OCI-LY7 (cell line): ENCODE measurements at regions not wholly inside any gene's neighbourhood (a gene's known extent, or its start where the extent isn't known, plus 50 kb on each side); places are given as distances from the start of the nearest gene placed in this dataset.

Experiments
- BruUV-seq: library from RNA; stranded (reverse); fragments of 400-500 nt; replicated peaks from 2 replicates; lab custom pipeline; 2021; lab: Mats Ljungman, UMichigan
- CTCF ChIA-PET: fragments of 300-600 bp; sonication (Branson Sonifier 250); formaldehyde crosslinking; loops from one replicate; lab custom pipeline; 2022; ENCODE audit warnings: antibody characterized with exemption; ENCODE audit not compliant: unreplicated experiment; lab: Charles Lee
- POLR2A ChIA-PET: fragments of 300-600 bp; sonication (Branson Sonifier 250); formaldehyde crosslinking; loops from one replicate; lab custom pipeline; 2022; ENCODE audit warnings: antibody characterized with exemption; lab: Charles Lee
- DNase-seq: peaks from one replicate; pipeline ENCODE4 v3.0.0-alpha.2; 2015; ENCODE audit warnings: low spot score
- H2AFZ ChIP-seq: fragments of 200-600 bp; sonication (generic), shearing (Covaris generic); 2 replicates; pipeline ENCODE4 v1.6.1; 2014; ENCODE audit warnings: mild to moderate bottlenecking, antibody characterized with exemption, low read length, moderate library complexity
- H3K27ac ChIP-seq: fragments of 200-600 bp; sonication (generic); 2 replicates; pipeline ENCODE4 v1.5.1; 2014; ENCODE audit warnings: mixed run types, low read depth, mild to moderate bottlenecking, moderate library complexity, low read length, inconsistent platforms; ENCODE audit not compliant: poor library complexity, severe bottlenecking
- H3K36me3 ChIP-seq: fragments of 200-600 bp; sonication (generic); 2 replicates; pipeline ENCODE4 v1.6.1; 2014; ENCODE audit warnings: mild to moderate bottlenecking, antibody characterized with exemption, low read length, moderate library complexity, mixed read lengths; ENCODE audit not compliant: insufficient read depth
- H3K4me1 ChIP-seq: fragments of 200-600 bp; sonication (generic); 2 replicates; pipeline ENCODE4 v1.5.1; 2014; ENCODE audit warnings: mild to moderate bottlenecking, low read length; ENCODE audit not compliant: insufficient read depth, poor library complexity, severe bottlenecking
- H3K4me2 ChIP-seq: fragments of 200-600 bp; sonication (generic); 2 replicates; pipeline ENCODE4 v1.6.1; 2014; ENCODE audit warnings: mild to moderate bottlenecking, low read length
- H3K4me3 ChIP-seq: fragments of 200-600 bp; sonication (generic); 2 replicates; pipeline ENCODE4 v1.5.1; 2014; ENCODE audit warnings: mild to moderate bottlenecking, low read depth, low read length; ENCODE audit not compliant: poor library complexity, severe bottlenecking
- H3K79me2 ChIP-seq: fragments of 200-600 bp; sonication (generic); 2 replicates; pipeline ENCODE4 v1.6.1; 2016; ENCODE audit warnings: low read depth, mild to moderate bottlenecking, low read length, moderate library complexity, mixed read lengths; ENCODE audit not compliant: insufficient read depth
- H3K9me2 ChIP-seq: fragments of 200-600 bp; sonication (generic); 2 replicates; pipeline ENCODE4 v1.6.1; 2016; ENCODE audit warnings: mild to moderate bottlenecking, low read length, mixed read lengths; ENCODE audit not compliant: insufficient read depth
- H3K9me3 ChIP-seq: fragments of 200-600 bp; sonication (generic); 2 replicates; pipeline ENCODE4 v1.6.1; 2014; ENCODE audit warnings: mild to moderate bottlenecking, mixed run types, low read length, mixed read lengths
- H4K20me1 ChIP-seq: fragments of 200-600 bp; sonication (generic); 2 replicates; pipeline ENCODE4 v1.6.1; 2014; ENCODE audit warnings: mild to moderate bottlenecking, antibody characterized with exemption, low read length, moderate library complexity, mixed read lengths; ENCODE audit not compliant: insufficient read depth
- CTCF ChIP-seq: fragments of 200-600 bp; sonication (generic); conservative IDR thresholded peaks from 2 replicates; pipeline ENCODE4 v1.5.1; 2014; ENCODE audit warnings: mild to moderate bottlenecking, antibody characterized with exemption, low read length, moderate library complexity, mixed read lengths
- EZH2phosphoT487 ChIP-seq: fragments of 200-600 bp; sonication (generic); IDR thresholded peaks from 2 replicates; pipeline ENCODE4 v1.6.1; 2018; ENCODE audit warnings: low read depth, borderline replicate concordance, mild to moderate bottlenecking, mixed run types, antibody characterized with exemption, low read length, moderate library complexity, mixed read lengths
- intact Hi-C: fragments of 100-400 bp; cut with micrococcal nuclease; formaldehyde crosslinking; loops from one replicate; pipeline ENCODE4 v1.10.0; 2022; ENCODE audit not compliant: unreplicated experiment

DNA sequence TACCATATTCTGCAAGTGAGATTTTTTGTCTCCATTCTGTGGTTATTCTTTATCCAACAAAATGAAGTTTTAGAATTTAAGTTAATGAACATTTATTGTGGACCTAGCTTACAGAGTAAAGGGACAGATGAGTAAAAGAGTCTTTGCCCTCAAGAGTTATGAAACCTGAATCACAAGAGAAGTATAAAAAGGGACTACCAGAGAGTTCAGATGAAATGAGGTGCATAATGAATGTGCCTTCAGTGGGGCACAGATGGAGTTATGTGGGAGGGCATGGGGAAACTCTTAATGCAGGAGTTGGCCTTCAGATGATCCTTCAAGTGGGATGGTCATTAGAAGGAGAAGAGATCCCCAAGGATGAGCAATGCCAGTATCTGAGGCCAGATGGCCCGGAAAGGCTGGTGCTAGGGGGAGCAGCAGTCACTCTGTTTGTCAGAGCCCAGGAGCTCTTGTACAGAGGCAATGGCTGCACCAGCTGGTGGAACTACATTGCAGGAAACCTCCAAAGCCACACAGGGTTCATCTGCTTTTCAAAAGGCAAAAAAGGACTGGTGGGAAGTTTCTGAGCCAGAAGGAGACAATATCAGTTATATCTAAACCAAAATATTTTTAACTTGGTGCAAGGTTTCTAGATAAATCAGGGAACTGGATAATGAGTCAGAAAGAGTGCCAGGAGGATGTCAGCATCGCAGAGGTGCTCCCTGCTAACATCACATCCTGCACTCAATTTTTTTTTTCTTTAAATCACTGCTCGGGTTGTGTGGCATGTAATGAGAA, 162.0 kb downstream of the KLF6 start:
- H4K20me1 ChIP-seq, result no peaks in the 10 kb centered on the region
- intact Hi-C loops, result loop anchor here (1.0 to 5.0 kb wide), 4 partner anchors 32 to 182 kb away; partner anchors contain the start of gene KLF6
- no peaks in the 10 kb centered on the region for H3K9me2 ChIP-seq
- H3K36me3 ChIP-seq, result peaks cover 8% of the 10 kb centered on the region; the same call in 1 of the 2 replicates
- H3K27ac ChIP-seq, result peak overlapping the region; percentile 94
- peak; percentile 69 for DNase-seq
- peaks cover 68% of the 10 kb centered on the region for H3K4me1 ChIP-seq
- 0 out of 2 replicates have a peak, but pooled peaks have one; percentile 7 for TF ChIP-seq CTCF
- TF ChIP-seq EZH2phosphoT487, result no peak
- CTCF ChIA-PET, result interaction anchor here (1.0 kb wide), 1 partner anchor 138 kb away, joined by 3 read pairs; no protein-coding TSS in a partner anchor
- H3K9me3 ChIP-seq, result peaks cover 34% of the 10 kb centered on the region; the same call in 1 of the 2 replicates
- peak overlapping the region; percentile 80 for H3K4me2 ChIP-seq
- no peaks in the 10 kb centered on the region for H3K79me2 ChIP-seq
- peak overlapping the region; percentile 57 for H3K4me3 ChIP-seq
- no TSS peak for BruUV-seq
- peak overlapping the region; percentile 85 for H2AFZ ChIP-seq
- POLR2A ChIA-PET, result interaction anchor here (0.7 to 3.1 kb wide), 8 partner anchors 9 to 205 kb away, joined by 3 to 16 read pairs (median 4); partner anchors contain the start of gene KLF6

DNA sequence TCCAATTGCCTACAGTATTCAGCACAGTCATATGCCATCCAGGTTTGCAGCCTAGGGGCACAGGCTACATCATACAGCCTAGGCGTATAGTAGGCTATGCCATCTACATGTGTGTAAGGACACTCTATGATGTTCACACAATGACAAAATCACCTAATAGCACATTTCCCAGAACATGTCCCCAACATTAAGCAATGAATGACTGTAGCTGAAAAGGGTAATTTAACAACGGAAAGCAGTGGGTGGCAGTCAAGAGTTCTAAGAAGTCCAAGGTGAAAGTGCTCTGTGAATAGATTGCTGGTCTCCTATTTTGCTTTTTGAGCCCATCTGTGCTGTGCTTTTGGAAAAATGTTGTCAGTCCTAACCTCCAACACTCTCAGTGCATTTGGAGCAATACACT, 162.6 kb downstream of the KLF6 start:
- Histone ChIP-seq H2AFZ (peak overlapping the region; percentile 85; the same call in 1 of the 2 replicates), H3K27ac (peak overlapping the region; percentile 94), H3K9me2 (no peaks in the 10 kb centered on the region), H3K79me2 (no peaks in the 10 kb centered on the region), H3K4me3 (no peak overlapping the region), H3K9me3 (peaks cover 34% of the 10 kb centered on the region; the same call in 1 of the 2 replicates), H3K36me3 (peaks cover 8% of the 10 kb centered on the region; the same call in 1 of the 2 replicates), H3K4me1 (peaks cover 62% of the 10 kb centered on the region), H4K20me1 (no peaks in the 10 kb centered on the region), H3K4me2 (peak overlapping the region; percentile 80)
- DNase-seq, result peak; percentile 44
- no TSS peak for BruUV-seq
- POLR2A ChIA-PET, result interaction anchor here (0.7 to 2.5 kb wide), 2 partner anchors 33 to 204 kb away, joined by 7 to 14 read pairs; no protein-coding TSS in a partner anchor
- TF ChIP-seq CTCF, result peak; percentile 53
- TF ChIP-seq EZH2phosphoT487, result no peak
- intact Hi-C loops, result loop anchor here (2.0 to 5.0 kb wide), 2 partner anchors 140 to 182 kb away; no protein-coding TSS in a partner anchor
- CTCF ChIA-PET, result interaction anchor here (1.0 kb wide), 1 partner anchor 139 kb away, joined by 3 read pairs; no protein-coding TSS in a partner anchor
